Activated T-cell treated with anti-CD3 and anti-CD28 coated beads, Interleukin-2, amount 50 U/mL, for 4 hours (primary cell): ENCODE measurements at regions not wholly inside any gene's neighbourhood (a gene's known extent, or its start where the extent isn't known, plus 50 kb on each side); places are given as distances from the start of the nearest gene placed in this dataset.
"Not testable (repeated sequence)": the region's sequence is repeated elsewhere in the genome, so short reads cannot be mapped to it uniquely, and the experiment has no call there.

Experiments
- ATAC-seq, 2 donors: fragments of 200-7000 bp; cut with Tn5 transposase; one replicate each; pipeline ENCODE4 v1.10.0; 2021
- DNase-seq: peaks from one replicate; pipeline ENCODE4 v3.0.0-alpha.2; 2020
- H3K27me3 Mint-ChIP-seq: one replicate; pipeline ENCODE4 v1.8.0; 2021; ENCODE audit warnings: low read depth, mixed read lengths
- H3K36me3 Mint-ChIP-seq: one replicate; pipeline ENCODE4 v1.8.0; 2022; ENCODE audit warnings: mixed read lengths; ENCODE audit not compliant: insufficient read depth
- H3K4me1 Mint-ChIP-seq: one replicate; pipeline ENCODE4 v1.8.0; 2021; ENCODE audit warnings: low read depth, mixed read lengths
- H3K4me3 Mint-ChIP-seq: one replicate; pipeline ENCODE4 v1.8.0; 2021; ENCODE audit warnings: mild to moderate bottlenecking, moderate library complexity, mixed read lengths
- H3K9me3 Mint-ChIP-seq: one replicate; pipeline ENCODE4 v1.8.0; 2021; ENCODE audit warnings: mixed read lengths

- Mint-ChIP-seq H3K4me3 (no peak overlapping the region), H3K27me3 (no peaks in the 10 kb centered on the region), H3K9me3 (peaks cover 31% of the 10 kb centered on the region), H3K4me1 (no peaks in the 10 kb centered on the region), H3K36me3 (peaks cover 1% of the 10 kb centered on the region)
- DNase-seq, result no peak
- no peak for ATAC-seq
Observed at GRCh38 chr6:2344319-2344905, 99.0 kb upstream of the GMDS start.

GRCh38 chr6:2327591-2327990 is 82.2 kb upstream of the GMDS start:
- Mint-ChIP-seq H3K27me3 (no peaks in the 10 kb centered on the region), H3K9me3 (peaks cover 56% of the 10 kb centered on the region), H3K4me1 (no peaks in the 10 kb centered on the region), H3K4me3 (no peak overlapping the region), H3K36me3 (peaks cover 39% of the 10 kb centered on the region)
- DNase-seq, result no peak
- ATAC-seq, result no peak

- H3K4me1 Mint-ChIP-seq, result no peaks in the 10 kb centered on the region
- H3K4me3 Mint-ChIP-seq, result no peak overlapping the region
- H3K9me3 Mint-ChIP-seq, result peaks cover 63% of the 10 kb centered on the region
- no peak for DNase-seq
- no peak for ATAC-seq
- no peaks in the 10 kb centered on the region for H3K27me3 Mint-ChIP-seq
- peaks cover 27% of the 10 kb centered on the region for H3K36me3 Mint-ChIP-seq
Observed at GRCh38 chr6:2324166-2324953, 79.0 kb upstream of the GMDS start.

- peaks cover 43% of the 10 kb centered on the region for H3K9me3 Mint-ChIP-seq
- H3K4me3 Mint-ChIP-seq, DNase-seq, ATAC-seq, H3K4me1 Mint-ChIP-seq, H3K27me3 Mint-ChIP-seq: not testable (repeated sequence)
- H3K36me3 Mint-ChIP-seq, result peaks cover 13% of the 10 kb centered on the region
Observed at GRCh38 chr6:2317498-2317897, 72.1 kb upstream of the GMDS start.

GRCh38 chr6:2314641-2315040 is 69.2 kb upstream of the GMDS start:
- ATAC-seq, result no peak
- peaks cover 25% of the 10 kb centered on the region for H3K9me3 Mint-ChIP-seq
- H3K4me3 Mint-ChIP-seq, result no peak overlapping the region
- H3K27me3 Mint-ChIP-seq, result no peaks in the 10 kb centered on the region
- no peaks in the 10 kb centered on the region for H3K4me1 Mint-ChIP-seq
- H3K36me3 Mint-ChIP-seq, result peaks cover 13% of the 10 kb centered on the region
- DNase-seq, result no peak

GRCh38 chr6:2310042-2310441 is 64.6 kb upstream of the GMDS start:
- Mint-ChIP-seq H3K4me1 (no peaks in the 10 kb centered on the region), H3K27me3 (no peaks in the 10 kb centered on the region), H3K9me3 (peaks cover 20% of the 10 kb centered on the region), H3K4me3 (no peak overlapping the region), H3K36me3 (peaks cover 3% of the 10 kb centered on the region)
- ATAC-seq (no peak), DNase-seq (no peak)

- DNase-seq, result no peak
Observed at GRCh38 chr6:2309122-2309521, 63.7 kb upstream of the GMDS start.

GRCh38 chr6:2307799-2308198 is 62.4 kb upstream of the GMDS start:
- no peaks in the 10 kb centered on the region for H3K27me3 Mint-ChIP-seq
- ATAC-seq (no peak), DNase-seq (no peak)
- peaks cover 3% of the 10 kb centered on the region for H3K36me3 Mint-ChIP-seq
- H3K9me3 Mint-ChIP-seq, result peaks cover 28% of the 10 kb centered on the region
- H3K4me3 Mint-ChIP-seq, result no peak overlapping the region
- no peaks in the 10 kb centered on the region for H3K4me1 Mint-ChIP-seq

More at GRCh38 chr6:2309122-2309521, 63.7 kb upstream of the GMDS start:
- ATAC-seq, result no peak
- H3K36me3 Mint-ChIP-seq, result peaks cover 3% of the 10 kb centered on the region
- H3K27me3 Mint-ChIP-seq, result no peaks in the 10 kb centered on the region
- no peaks in the 10 kb centered on the region for H3K4me1 Mint-ChIP-seq
- H3K9me3 Mint-ChIP-seq, result peaks cover 18% of the 10 kb centered on the region
- H3K4me3 Mint-ChIP-seq, result no peak overlapping the region

- Mint-ChIP-seq H3K36me3 (peaks cover 5% of the 10 kb centered on the region), H3K9me3 (peaks cover 41% of the 10 kb centered on the region), H3K4me3 (no peak overlapping the region), H3K27me3 (no peaks in the 10 kb centered on the region), H3K4me1 (no peaks in the 10 kb centered on the region)
- no peak for DNase-seq
- ATAC-seq, result no peak
Observed at GRCh38 chr6:2305951-2306350, 60.5 kb upstream of the GMDS start.

GRCh38 chr6:2302482-2302881 is 57.1 kb upstream of the GMDS start:
- H3K4me1 Mint-ChIP-seq, H3K4me3 Mint-ChIP-seq, DNase-seq, ATAC-seq, H3K27me3 Mint-ChIP-seq: not testable (repeated sequence)
- Mint-ChIP-seq H3K36me3 (peaks cover 18% of the 10 kb centered on the region), H3K9me3 (peaks cover 69% of the 10 kb centered on the region)

GRCh38 chr6:2296781-2297180 is 51.4 kb upstream of the GMDS start:
- Mint-ChIP-seq H3K4me1 (no peaks in the 10 kb centered on the region), H3K9me3 (peaks cover 73% of the 10 kb centered on the region), H3K4me3 (no peak overlapping the region), H3K36me3 (peaks cover 23% of the 10 kb centered on the region), H3K27me3 (no peaks in the 10 kb centered on the region)
- no peak for ATAC-seq
- DNase-seq, result no peak
